CD4-positive, alpha-beta T cell treated with Interleukin-15 for 4 hours (primary cell): ENCODE measurements at regions not wholly inside any gene's neighbourhood (a gene's known extent, or its start where the extent isn't known, plus 50 kb on each side); places are given as distances from the start of the nearest gene placed in this dataset.
"Not testable (repeated sequence)": the region's sequence is repeated elsewhere in the genome, so short reads cannot be mapped to it uniquely, and the experiment has no call there.

ENCODE experiments used
- DNase-seq: peaks from one replicate; pipeline ENCODE4 v3.0.0-alpha.2; 2020; ENCODE audit warnings: low spot score

DNA sequence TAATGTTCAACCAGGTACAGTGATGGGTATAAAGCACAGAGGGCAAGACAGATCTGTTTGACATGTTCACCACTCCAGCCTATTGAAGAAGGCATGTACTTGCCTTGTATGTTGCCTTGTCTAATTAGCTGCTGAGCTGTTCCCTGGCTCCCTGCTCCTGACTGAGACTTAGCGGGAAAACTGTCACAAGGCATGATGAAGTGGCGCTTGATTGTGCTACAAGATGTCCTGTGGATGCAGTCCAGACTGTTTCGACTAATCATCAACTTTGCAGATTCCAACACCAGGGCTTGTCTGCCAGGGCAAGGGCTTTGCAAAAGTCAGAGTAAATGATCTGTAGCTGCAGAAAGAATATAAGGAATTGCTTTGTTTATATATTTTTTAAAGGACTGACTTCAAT is 136.2 kb upstream of the NRBF2 start:
- DNase-seq = no peak

DNA sequence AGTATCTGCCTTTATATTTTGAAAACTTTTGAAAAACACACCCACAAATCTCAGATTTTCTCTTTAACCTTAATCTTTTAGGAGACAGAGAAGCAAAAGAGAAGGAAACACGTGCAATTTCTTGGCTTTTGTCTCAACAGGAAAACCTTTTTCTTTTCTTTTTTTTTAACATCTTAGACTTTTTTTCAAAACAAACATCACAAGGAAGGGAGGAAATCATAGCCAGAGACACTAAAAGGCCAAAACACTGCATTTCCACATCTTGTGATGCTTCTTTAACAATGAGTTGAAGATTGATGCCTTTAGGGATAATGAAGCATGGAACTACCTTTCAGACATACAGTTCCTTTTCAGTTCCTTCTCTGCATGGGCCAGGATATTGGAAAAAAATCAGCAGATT is 136.6 kb upstream of the NRBF2 start:
- no peak for DNase-seq

DNA sequence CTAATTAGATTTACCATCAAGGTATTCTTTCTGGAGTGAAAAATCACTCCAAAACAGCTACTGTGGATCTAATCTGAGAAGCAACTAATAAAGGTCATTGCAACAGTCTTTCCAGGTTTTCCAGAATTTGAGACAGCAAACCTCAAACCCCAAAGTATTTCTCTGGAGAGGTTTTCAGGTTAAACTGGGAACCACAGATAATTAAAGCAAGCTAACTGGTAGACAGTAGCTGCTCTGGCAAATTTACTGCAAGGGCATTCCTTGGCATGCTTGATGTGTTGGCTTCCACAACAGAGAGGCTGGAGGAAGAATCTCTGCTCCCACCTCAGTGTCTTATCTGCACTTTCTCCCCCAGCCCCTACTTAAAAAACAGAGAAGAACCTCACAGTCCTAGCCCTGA is 140.0 kb upstream of the NRBF2 start:
- no peak for DNase-seq

DNA sequence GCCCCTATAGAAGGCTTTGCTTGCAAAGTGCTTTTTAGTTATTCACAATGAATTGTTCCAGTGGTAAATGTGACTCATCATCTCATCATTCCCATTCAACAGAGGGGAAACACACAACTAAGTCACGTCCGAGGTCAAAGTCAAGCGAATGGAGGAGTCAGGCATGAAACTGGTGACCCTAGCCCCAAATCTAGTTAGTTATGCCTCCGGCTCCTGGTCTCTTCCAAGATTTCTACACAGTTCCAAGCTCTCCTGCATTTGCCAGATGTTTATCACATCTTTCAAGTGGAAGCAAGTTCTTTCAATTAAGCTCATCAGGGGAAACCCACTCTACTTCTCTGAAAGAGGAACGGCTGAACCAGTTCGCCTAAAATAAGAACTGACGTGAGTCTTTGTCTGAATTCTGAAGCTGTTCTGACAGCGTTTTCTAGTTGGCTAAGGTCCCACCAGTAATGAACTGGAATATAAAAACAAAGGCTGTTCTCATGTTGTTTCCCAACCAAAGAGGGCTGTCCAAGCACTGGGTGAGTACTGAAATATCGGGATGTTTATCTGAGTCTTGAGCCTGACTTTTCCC is 140.9 kb upstream of the NRBF2 start:
- no peak for DNase-seq

DNA sequence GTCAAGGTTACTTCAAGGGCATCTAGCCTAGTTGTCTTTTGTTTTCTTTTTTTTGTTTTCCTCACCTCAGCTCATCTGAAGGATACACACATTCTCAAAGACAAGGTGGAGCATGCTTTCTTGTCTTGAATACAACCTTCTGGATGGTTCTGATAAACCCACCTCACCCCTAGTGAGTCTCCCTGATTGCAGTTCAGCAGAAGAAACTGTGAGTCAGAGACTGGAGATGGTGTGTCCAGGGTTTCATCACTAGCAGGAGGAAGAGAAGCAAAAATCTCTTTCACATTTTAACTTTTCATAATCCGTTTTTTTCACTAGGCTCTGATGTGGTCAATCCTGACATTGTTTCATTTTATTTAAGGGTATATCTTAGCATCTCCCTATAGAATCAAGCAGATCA is 143.0 kb upstream of the NRBF2 start:
- no peak for DNase-seq

DNA sequence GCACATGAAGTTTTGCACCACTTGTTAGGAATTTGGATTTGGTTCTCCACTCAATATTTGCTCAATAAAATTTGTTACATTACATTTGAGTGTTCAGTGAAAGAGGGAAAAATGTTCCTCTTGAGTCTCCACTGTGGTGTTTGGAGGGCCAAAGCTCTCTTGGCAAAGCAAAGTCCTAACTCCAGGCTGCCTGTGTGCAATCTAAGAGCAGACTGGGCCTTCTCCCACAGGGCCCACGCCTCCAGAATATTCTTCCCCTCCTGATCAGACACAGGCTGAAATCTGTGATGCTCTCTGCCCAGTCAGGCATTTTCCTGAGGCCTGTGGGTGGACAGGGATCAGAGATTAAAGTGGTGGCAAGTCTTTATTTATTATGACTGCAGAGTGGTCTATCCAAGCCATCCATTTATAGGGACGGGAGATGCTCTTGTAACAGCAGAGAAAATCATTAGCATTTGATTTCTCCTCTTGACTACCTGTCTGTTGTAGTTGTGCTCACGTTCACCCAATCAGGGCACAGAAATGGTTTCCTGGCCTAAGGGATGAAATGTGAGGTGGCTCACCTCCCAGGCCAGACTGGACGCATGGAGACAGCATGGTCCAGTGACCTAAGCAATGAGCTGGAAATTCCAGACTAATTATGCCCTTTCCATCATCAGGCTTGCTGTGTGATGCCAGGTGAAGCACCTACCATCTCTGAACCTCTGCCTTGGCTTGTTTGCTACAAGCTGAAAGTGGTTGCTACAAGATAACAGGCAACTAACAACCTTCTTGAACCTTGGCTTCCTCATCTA is 147.1 kb upstream of the NRBF2 start:
- no peak for DNase-seq

DNA sequence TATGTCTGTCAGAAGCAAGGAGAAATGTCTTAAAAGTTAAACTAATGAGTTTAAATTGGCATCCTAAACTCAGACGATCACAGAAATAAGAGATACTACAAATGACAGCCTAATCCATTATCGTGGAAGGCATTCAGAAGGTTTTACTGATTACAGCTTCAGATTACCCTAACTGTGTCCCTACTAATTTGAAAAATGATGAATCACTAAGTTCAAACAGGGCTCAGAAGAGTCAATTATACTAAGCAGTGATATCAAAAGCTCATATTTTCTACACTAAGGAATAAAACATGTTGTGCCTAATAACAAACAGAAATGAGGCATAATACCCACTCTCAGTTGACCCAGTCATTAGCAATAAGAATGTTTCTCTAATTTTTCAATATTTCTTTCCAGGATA is 152.0 kb upstream of the NRBF2 start:
- no peak for DNase-seq

DNA sequence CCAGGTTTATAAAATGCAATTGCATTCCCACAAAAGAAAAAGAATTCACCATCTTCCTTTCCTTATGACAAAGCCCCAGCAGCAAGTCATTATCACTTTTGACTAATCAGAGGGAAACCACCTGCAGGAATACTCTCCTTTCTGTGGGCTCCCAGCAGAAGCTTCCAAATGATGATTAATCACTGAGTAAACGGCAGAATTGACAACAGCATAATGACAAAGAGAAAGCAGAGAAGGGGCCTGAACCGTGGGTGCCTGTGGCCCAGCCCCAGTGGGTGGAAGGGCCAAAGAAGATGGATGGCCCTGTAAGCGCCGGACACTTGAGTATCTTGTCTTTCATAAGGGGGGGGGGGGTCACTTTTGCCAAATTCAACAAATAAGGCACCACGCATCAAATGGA is 152.4 kb upstream of the NRBF2 start:
- DNase-seq = no peak

DNA sequence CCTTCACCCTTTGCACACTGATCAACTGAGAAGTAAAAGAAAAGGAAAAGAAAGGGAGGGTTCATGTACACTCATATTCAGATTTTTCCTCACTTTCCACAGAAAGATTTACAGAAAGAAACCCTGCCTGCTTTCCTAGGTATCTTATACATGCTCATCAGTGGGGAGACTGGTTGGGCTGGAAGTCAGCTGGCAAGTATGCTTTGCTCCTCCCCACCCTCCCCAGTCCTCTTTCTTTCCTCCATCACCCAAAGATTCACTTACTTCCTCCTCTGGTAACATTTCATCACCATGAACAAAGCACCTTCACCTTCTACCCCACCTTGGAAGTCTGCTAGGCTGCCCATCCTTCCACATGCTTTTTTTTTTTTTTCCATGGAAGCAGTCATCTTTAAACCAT is 153.2 kb upstream of the NRBF2 start:
- DNase-seq = no peak

DNA sequence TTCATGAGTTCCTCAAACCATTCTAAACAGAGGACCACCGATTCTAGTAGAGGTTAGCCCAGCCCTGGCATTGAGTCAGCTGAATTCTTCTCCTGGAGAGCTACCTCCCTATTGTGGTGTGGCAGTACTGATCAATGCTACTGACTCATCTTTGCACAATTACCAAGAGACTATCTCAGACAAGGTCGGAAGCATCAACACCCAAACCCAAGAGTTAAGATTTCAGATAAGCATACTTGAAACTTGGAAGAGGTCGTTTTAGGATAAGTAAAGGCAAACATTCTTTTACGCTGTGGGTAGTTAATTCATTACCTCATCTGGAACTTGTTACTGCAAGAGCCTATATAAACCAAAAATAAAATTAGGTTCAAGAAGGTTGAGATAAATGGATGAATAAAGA is 154.6 kb upstream of the NRBF2 start:
- DNase-seq = no peak

DNA sequence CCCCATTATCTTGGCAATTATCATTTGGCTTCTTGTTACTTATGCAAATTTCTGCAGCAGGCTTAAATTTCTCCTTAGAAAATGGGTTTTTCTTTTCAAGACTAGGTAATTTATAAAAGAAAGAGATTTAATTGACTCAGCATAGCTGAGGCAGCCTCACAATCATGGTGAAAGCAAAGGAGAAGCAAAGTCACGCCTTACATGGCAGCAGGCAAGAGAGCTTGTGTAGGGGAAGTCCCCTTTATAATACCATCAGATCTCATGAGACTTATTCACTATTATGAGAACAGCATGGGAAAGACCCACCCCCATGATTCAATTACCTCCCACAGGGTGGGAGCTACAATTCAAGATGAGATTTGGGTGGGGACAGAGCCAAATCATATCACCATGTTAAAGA is 158.3 kb upstream of the NRBF2 start:
- DNase-seq = not testable (repeated sequence)

DNA sequence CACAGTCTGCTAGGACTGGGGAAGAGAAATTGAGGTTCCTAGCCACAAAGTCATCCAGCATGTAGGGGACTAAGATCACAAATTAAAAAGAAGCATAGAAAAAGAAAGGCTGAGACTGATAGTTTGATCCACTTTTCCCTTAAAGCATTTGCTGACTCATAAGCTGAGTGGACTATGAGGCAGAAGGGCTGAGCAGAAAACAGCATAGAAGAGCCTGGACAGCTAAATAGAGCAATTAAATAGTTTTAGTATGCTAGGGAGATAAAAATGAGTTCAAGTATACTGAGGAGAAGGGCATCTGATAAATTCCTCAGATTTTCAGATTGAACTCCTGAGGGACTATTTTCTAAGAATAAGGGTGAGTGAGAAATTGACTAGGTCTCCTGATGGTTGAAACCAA is 155.9 kb upstream of the EGR2 start:
- DNase-seq = no peak

DNA sequence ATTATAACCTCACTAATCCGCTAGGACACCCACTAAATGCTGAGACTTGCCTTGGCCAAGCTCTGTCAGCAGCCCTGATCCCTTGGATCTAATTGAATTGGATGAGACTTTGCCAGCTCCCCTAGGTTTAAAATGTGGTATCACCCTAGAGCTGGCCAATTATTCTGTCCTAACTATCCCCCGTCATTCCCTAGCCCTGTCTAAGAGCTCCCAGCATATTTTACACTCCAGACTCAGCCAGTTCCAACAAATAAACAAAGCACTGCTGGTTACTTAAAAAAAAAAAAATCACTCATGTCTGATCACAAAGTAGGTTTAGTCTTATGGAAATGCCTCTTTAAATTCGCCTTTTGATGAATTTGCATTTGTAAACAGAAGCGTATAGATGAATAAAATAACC is 147.9 kb upstream of the EGR2 start:
- DNase-seq = no peak

DNA sequence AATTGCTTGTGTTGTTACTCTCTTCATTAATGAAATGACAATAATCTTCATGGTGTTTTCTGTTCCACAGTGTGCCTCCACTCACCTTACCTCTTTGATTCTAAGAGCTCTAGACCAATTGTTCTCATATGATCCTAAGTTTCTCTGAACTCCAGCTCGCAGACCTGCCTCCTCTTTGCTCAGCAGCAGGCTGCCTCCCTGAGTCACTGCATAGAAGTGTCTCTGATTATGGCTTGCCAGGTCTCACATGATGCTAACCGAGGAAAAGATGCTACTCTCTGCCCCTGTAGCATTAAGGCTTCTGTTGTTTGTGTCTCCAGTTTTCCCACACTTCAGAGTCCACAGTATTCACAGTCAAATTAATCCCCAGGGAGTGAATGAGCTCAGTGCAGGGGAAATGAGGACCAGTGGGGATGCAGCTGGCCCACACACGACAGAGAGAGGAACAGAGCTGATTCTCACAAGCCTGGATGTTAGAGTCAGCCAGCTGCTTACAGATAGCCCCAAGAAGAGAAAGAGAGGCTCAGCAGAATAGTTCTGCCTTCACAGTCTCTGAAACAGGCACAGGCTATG is 145.9 kb upstream of the EGR2 start:
- DNase-seq = no peak

DNA sequence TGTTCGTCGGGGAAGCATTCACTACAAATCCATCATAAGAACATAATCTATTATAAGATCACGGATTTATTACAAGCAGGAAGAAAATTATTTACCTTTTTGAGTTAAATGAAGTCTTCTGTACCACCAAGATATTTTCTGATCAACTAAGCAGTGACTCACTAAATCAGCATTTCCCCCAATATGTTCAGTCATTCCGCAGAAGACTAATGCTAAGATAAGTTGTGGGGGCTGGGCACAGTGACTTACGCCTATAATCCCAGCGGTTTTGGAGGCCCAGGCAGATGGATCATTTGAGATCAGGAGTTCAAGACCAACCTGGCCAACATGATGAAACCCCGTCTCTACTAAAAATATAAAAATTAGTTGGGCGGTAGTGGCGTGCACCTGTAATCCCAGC is 144.2 kb upstream of the EGR2 start:
- no peak for DNase-seq

DNA sequence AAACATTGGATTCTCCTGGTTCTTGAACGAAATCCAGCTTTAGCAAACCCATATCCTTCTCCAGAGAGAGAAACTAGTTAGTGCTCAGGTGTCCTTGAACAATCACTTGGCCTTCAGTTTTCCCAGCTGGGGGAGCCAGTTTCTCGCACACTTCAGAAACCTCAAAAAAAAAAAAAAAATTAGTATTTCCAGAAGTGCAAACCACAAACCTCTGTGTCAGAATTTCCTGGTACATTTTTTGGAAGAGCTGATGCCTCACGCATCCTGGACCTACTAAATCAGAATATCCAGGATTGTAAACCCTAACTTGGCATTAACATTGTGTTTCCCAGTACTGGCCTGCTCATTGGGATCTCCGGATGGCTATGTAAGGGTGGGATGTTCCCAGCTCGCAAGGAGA is 143.4 kb upstream of the EGR2 start:
- no peak for DNase-seq

DNA sequence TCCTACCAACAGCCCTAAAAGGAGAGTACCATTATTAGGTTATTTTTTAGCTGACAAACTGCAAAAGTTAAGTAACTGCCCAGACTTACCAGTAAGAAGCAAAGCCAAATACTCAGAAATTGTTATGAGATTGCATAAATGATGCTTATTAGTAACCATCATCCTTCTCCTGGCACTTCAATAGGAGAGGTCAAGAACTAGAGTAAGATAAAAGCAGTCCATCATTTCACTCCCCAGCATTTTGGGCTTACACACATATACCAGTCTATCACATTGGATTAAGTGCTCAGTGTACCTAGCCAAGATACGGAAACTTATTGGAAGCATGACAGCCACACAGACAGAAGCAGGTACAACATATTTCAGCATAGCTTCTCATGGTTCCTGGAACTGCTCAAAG is 142.8 kb upstream of the EGR2 start:
- no peak for DNase-seq

DNA sequence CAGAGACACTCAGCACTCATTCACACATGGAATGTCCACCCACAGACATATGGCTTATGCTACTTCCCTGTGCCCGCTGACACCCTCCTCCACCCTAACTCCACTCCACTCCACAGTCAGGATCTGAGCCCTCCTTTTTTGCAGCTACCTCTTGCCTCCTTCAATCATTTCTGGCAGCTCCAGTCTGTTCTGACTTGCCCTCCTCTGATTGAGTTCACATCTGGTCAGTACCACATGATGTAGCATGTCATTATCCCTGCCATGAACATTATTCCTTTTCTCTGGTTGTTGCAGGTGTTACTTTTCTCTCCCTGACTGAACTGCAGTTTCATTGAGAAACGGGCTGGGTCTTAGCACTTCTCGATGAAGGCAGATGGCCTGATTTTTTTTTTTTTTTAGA is 130.1 kb upstream of the EGR2 start:
- DNase-seq = no peak

DNA sequence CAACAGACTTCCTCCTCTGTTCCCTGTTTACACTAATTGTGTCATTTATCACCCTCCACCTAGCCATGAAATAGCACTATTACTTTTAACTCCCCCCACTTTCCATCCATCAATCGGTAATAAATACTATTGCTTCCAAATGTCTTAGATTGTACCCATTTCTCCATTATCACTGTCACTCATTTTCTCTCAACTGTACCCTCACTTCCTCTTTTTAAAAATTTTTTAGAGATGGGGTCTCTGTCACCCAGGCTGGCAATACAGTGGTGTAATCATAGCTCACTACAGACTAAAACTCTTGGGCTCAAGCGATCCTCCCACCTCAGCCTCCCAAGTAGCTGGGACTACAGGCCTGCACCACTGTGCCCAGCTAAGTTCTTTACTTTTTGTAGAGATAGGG is 123.5 kb upstream of the EGR2 start:
- DNase-seq = no peak

DNA sequence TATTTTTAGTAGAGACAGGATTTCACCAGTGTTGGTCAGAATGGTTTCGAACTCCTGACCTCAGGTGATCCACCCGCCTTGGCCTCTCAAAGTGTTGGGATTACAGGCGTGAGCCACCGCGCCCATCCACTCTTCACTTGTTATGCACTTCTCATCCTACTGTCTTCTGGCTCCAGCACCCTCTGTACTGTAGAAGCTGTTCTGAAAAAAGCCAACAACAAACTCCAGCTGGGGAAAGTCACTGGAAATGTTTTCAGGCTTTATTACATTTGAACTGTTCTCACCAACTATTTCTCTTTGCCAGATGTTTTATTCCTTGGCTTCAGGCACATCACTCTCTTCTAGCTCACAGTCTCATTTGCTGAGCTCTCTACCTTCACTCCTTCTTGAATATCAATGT is 122.5 kb upstream of the EGR2 start:
- DNase-seq = no peak

DNA sequence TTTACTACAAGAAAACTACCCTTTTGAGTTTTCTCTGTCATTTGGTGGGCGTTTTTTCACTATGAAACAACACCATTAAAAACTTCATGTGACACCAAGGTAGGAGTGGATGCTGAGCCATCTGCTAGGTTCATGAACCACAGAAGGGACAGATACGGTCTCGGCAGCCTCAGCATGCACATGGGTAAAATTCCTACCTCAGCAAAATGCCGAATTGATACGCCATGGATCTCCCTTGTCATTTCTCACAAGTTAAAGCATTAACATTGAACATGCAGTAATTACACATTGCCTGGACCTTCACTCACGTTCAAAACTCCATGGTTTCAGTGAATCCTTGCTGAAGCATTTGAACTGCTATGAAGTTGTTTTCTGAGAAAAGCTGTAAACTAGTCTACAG is 121.5 kb upstream of the EGR2 start:
- DNase-seq = no peak

DNA sequence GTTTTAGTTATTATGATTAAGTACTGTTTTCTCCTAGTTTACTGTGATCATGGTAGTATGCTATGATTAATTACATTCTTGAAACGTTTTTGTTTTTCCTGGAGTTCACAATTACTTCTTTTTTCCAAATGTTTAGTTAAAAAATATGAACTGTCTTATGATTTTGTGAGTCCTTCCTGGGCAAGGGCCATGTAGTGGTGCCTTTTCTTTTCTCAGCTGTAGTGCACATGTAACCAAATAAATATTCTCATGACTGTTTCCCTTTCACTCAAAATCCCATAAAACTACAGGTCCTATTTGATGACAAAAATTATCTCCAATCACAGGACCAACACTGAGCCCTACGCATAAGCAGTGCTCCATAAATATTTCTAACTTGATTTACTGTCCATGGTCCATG is 118.9 kb upstream of the EGR2 start:
- DNase-seq = no peak

DNA sequence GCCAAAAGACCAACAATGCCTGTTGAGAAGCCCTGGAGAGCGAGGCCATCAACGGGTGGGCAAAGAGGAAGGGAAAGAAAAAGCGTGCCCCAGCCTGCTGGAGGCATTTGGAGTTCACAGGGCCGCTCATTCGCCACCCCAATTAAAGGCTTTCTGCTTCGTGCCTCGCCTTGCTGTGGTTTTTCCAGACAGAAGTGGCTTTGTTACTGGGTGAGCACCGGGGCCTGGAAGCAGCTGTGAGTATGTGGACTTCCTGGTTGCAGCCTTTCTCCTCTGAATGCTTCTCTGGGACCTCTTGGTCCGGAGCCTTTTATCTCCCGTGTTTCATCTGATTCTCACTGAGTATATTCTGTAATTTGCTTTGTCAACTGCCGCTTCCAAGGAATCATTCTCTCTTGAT is 118.1 kb upstream of the EGR2 start:
- DNase-seq = no peak

DNA sequence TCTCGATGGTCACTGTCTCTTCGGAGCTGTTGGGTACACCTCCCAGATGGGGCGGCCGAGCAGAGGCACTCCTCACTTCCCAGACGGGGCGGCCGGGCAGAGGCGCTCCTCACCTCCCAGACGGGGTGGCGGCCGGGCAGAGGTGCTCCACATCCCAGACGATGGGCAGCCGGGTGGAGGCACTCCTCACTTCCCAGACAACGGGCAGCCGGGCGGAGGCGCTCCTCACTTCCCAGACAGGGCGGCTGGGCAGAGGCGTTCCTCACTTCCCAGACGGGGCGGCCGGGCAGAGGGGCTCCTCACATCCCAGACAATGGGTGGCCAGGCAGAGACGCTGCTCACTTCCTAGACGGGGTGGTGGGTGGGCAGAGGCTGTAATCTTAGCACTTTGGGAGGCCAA is 112.6 kb upstream of the EGR2 start:
- not testable (repeated sequence) for DNase-seq
